ENCODE measurements at regions not wholly inside any gene's neighbourhood (a gene's known extent, or its start where the extent isn't known, plus 50 kb on each side); places are given as distances from the start of the nearest gene placed in this dataset.
"Not testable (repeated sequence)": the region's sequence is repeated elsewhere in the genome, so short reads cannot be mapped to it uniquely, and the experiment has no call there.

- ATAC-seq (ENCODE audit: low read depth): no peak
- H3K4me1 Mint-ChIP-seq: no peaks in the 10 kb centered on the region
- H3K4me3 Mint-ChIP-seq: no peak overlapping the region
- POLR2A ChIA-PET: no interaction called here
- no peak overlapping the region for H3K27ac Mint-ChIP-seq
- peaks cover 2% of the 10 kb centered on the region for H3K9me3 Mint-ChIP-seq
- DNase-seq: no peak
- no peaks in the 10 kb centered on the region for H3K36me3 Mint-ChIP-seq
- no peaks in the 10 kb centered on the region for H3K27me3 Mint-ChIP-seq
Observed at GRCh38 chr11:97019754-97020153, 629.9 kb downstream of the JRKL start.

- DNase-seq (no peak), ATAC-seq (ENCODE audit: low read depth) (no peak)
- no peak overlapping the region for H3K4me3 Mint-ChIP-seq
- H3K9me3 Mint-ChIP-seq: peaks cover 2% of the 10 kb centered on the region
- no peaks in the 10 kb centered on the region for H3K4me1 Mint-ChIP-seq
- POLR2A ChIA-PET: no interaction called here
- no peaks in the 10 kb centered on the region for H3K27me3 Mint-ChIP-seq
- no peaks in the 10 kb centered on the region for H3K36me3 Mint-ChIP-seq
- H3K27ac Mint-ChIP-seq: no peak overlapping the region
Observed at GRCh38 chr11:97022955-97023354, 633.1 kb downstream of the JRKL start.

- no peaks in the 10 kb centered on the region for H3K9me3 Mint-ChIP-seq
- H3K4me1 Mint-ChIP-seq: no peaks in the 10 kb centered on the region
- H3K27me3 Mint-ChIP-seq: no peaks in the 10 kb centered on the region
- H3K27ac Mint-ChIP-seq: no peak overlapping the region
- POLR2A ChIA-PET: no interaction called here
- ATAC-seq (ENCODE audit: low read depth): no peak
- H3K36me3 Mint-ChIP-seq: no peaks in the 10 kb centered on the region
- no peak for DNase-seq
- H3K4me3 Mint-ChIP-seq: no peak overlapping the region
Observed at GRCh38 chr11:97028836-97029406, 639.1 kb downstream of the JRKL start.

- no peak overlapping the region for H3K27ac Mint-ChIP-seq
- POLR2A ChIA-PET: no interaction called here
- H3K36me3 Mint-ChIP-seq: no peaks in the 10 kb centered on the region
- H3K4me1 Mint-ChIP-seq: no peaks in the 10 kb centered on the region
- no peaks in the 10 kb centered on the region for H3K27me3 Mint-ChIP-seq
- no peaks in the 10 kb centered on the region for H3K9me3 Mint-ChIP-seq
- ATAC-seq (ENCODE audit: low read depth) (no peak), DNase-seq (no peak)
- no peak overlapping the region for H3K4me3 Mint-ChIP-seq
Observed at GRCh38 chr11:97033178-97033577, 643.4 kb downstream of the JRKL start.

- H3K36me3 Mint-ChIP-seq: no peaks in the 10 kb centered on the region
- no peaks in the 10 kb centered on the region for H3K4me1 Mint-ChIP-seq
Observed at GRCh38 chr11:97048481-97048880, 658.7 kb downstream of the JRKL start.

GRCh38 chr11:97060184-97060583 is 670.4 kb downstream of the JRKL start:
- H3K27me3 Mint-ChIP-seq: no peaks in the 10 kb centered on the region
- H3K27ac Mint-ChIP-seq: no peak overlapping the region
- no peaks in the 10 kb centered on the region for H3K36me3 Mint-ChIP-seq
- peaks cover 7% of the 10 kb centered on the region for H3K9me3 Mint-ChIP-seq
- H3K4me3 Mint-ChIP-seq: no peak overlapping the region
- no peak for DNase-seq
- no peak for ATAC-seq (ENCODE audit: low read depth)
- POLR2A ChIA-PET: no interaction called here
- H3K4me1 Mint-ChIP-seq: no peaks in the 10 kb centered on the region

More at GRCh38 chr11:97048481-97048880, 658.7 kb downstream of the JRKL start:
- no peak for ATAC-seq (ENCODE audit: low read depth)
- Mint-ChIP-seq H3K9me3 (no peaks in the 10 kb centered on the region), H3K4me3 (no peak overlapping the region), H3K27me3 (no peaks in the 10 kb centered on the region), H3K27ac (no peak overlapping the region)
- POLR2A ChIA-PET: no interaction called here
- DNase-seq: no peak

GRCh38 chr11:97069160-97069559 is 679.3 kb downstream of the JRKL start:
- POLR2A ChIA-PET: no interaction called here
- DNase-seq (no peak), ATAC-seq (ENCODE audit: low read depth) (no peak)
- Mint-ChIP-seq H3K4me3 (no peak overlapping the region), H3K36me3 (no peaks in the 10 kb centered on the region), H3K27me3 (no peaks in the 10 kb centered on the region), H3K9me3 (peaks cover 15% of the 10 kb centered on the region), H3K27ac (no peak overlapping the region), H3K4me1 (no peaks in the 10 kb centered on the region)

- DNase-seq (no peak), ATAC-seq (ENCODE audit: low read depth) (no peak)
- H3K27me3 Mint-ChIP-seq: no peaks in the 10 kb centered on the region
- H3K9me3 Mint-ChIP-seq: peaks cover 21% of the 10 kb centered on the region
- POLR2A ChIA-PET: no interaction called here
- no peak overlapping the region for H3K4me3 Mint-ChIP-seq
- H3K4me1 Mint-ChIP-seq: no peaks in the 10 kb centered on the region
- no peaks in the 10 kb centered on the region for H3K36me3 Mint-ChIP-seq
- H3K27ac Mint-ChIP-seq: no peak overlapping the region
Observed at GRCh38 chr11:97072420-97072819, 682.6 kb downstream of the JRKL start.

GRCh38 chr11:97076666-97077065 is 686.9 kb downstream of the JRKL start:
- ATAC-seq (ENCODE audit: low read depth); H3K4me3 Mint-ChIP-seq; H3K36me3 Mint-ChIP-seq; H3K27me3 Mint-ChIP-seq; DNase-seq; H3K4me1 Mint-ChIP-seq; POLR2A ChIA-PET; H3K27ac Mint-ChIP-seq: not testable (repeated sequence)
- peaks cover 23% of the 10 kb centered on the region for H3K9me3 Mint-ChIP-seq

- POLR2A ChIA-PET: no interaction called here
- DNase-seq (no peak), ATAC-seq (ENCODE audit: low read depth) (no peak)
- H3K36me3 Mint-ChIP-seq: no peaks in the 10 kb centered on the region
- no peaks in the 10 kb centered on the region for H3K4me1 Mint-ChIP-seq
- no peaks in the 10 kb centered on the region for H3K27me3 Mint-ChIP-seq
- H3K27ac Mint-ChIP-seq: no peak overlapping the region
- peaks cover 11% of the 10 kb centered on the region for H3K9me3 Mint-ChIP-seq
- no peak overlapping the region for H3K4me3 Mint-ChIP-seq
Observed at GRCh38 chr11:97078443-97078842, 688.6 kb downstream of the JRKL start.

GRCh38 chr11:97079244-97079643 is 689.4 kb downstream of the JRKL start:
- POLR2A ChIA-PET: no interaction called here
- no peak overlapping the region for H3K27ac Mint-ChIP-seq
- no peaks in the 10 kb centered on the region for H3K36me3 Mint-ChIP-seq
- H3K4me3 Mint-ChIP-seq: no peak overlapping the region
- peaks cover 7% of the 10 kb centered on the region for H3K9me3 Mint-ChIP-seq
- H3K4me1 Mint-ChIP-seq: no peaks in the 10 kb centered on the region
- no peaks in the 10 kb centered on the region for H3K27me3 Mint-ChIP-seq
- ATAC-seq (ENCODE audit: low read depth): no peak
- DNase-seq: no peak

- Mint-ChIP-seq H3K27me3 (no peaks in the 10 kb centered on the region), H3K4me1 (no peaks in the 10 kb centered on the region), H3K36me3 (no peaks in the 10 kb centered on the region), H3K9me3 (peaks cover 2% of the 10 kb centered on the region), H3K4me3 (no peak overlapping the region), H3K27ac (no peak overlapping the region)
- DNase-seq: no peak
- POLR2A ChIA-PET: no interaction called here
- ATAC-seq (ENCODE audit: low read depth): no peak
Observed at GRCh38 chr11:97087419-97087818, 697.6 kb downstream of the JRKL start.

GRCh38 chr11:97092823-97093222 is 703.0 kb downstream of the JRKL start:
- no peaks in the 10 kb centered on the region for H3K4me1 Mint-ChIP-seq
- no peaks in the 10 kb centered on the region for H3K36me3 Mint-ChIP-seq
- no peak overlapping the region for H3K4me3 Mint-ChIP-seq
- no peak for ATAC-seq (ENCODE audit: low read depth)
- no peak for DNase-seq
- no peaks in the 10 kb centered on the region for H3K9me3 Mint-ChIP-seq
- no peak overlapping the region for H3K27ac Mint-ChIP-seq
- no peaks in the 10 kb centered on the region for H3K27me3 Mint-ChIP-seq
- POLR2A ChIA-PET: no interaction called here

- H3K27ac Mint-ChIP-seq; H3K4me3 Mint-ChIP-seq; H3K27me3 Mint-ChIP-seq; H3K9me3 Mint-ChIP-seq; DNase-seq; ATAC-seq (ENCODE audit: low read depth); H3K4me1 Mint-ChIP-seq; POLR2A ChIA-PET; H3K36me3 Mint-ChIP-seq: not testable (repeated sequence)
Observed at GRCh38 chr11:97102180-97102579, 712.4 kb downstream of the JRKL start.

- POLR2A ChIA-PET: no interaction called here
- H3K9me3 Mint-ChIP-seq: peaks cover 6% of the 10 kb centered on the region
- H3K27me3 Mint-ChIP-seq: no peaks in the 10 kb centered on the region
- no peaks in the 10 kb centered on the region for H3K36me3 Mint-ChIP-seq
- no peaks in the 10 kb centered on the region for H3K4me1 Mint-ChIP-seq
- no peak overlapping the region for H3K4me3 Mint-ChIP-seq
- no peak for ATAC-seq (ENCODE audit: low read depth)
- DNase-seq: no peak
- no peak overlapping the region for H3K27ac Mint-ChIP-seq
Observed at GRCh38 chr11:97107604-97108003, 717.8 kb downstream of the JRKL start.

Data from activated naive CD8-positive, alpha-beta T cell treated with anti-CD3 and anti-CD28 coated beads, Interleukin-2, amount 10 ng/mL, durations not matched to agents 7 days and 5 days (primary cell).